ENCODE measurements at regions not wholly inside any gene's neighbourhood (a gene's known extent, or its start where the extent isn't known, plus 50 kb on each side); places are given as distances from the start of the nearest gene placed in this dataset.

DNA sequence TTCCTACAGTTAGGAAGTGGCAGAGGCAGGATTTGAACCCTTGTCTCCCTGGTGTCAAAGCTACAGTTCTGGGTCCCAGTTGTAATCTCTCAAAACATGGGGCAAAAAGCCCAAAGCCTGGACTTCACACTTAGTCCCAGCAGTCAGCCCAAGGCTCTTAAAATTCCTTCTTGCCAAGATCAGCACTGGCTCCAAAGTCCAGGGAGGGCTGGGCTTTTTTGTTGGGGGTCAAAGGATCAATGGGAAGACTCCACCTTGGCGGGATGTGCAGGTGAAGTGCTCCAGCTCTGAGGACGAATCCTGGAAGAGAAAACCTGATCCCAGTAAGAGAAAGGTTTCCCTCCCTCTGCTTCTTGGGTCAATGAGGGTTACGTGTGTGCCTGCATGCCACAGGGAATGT lies 195.5 kb downstream of the HAPSTR1 start:
- TF ChIP-seq, protein P1, sequence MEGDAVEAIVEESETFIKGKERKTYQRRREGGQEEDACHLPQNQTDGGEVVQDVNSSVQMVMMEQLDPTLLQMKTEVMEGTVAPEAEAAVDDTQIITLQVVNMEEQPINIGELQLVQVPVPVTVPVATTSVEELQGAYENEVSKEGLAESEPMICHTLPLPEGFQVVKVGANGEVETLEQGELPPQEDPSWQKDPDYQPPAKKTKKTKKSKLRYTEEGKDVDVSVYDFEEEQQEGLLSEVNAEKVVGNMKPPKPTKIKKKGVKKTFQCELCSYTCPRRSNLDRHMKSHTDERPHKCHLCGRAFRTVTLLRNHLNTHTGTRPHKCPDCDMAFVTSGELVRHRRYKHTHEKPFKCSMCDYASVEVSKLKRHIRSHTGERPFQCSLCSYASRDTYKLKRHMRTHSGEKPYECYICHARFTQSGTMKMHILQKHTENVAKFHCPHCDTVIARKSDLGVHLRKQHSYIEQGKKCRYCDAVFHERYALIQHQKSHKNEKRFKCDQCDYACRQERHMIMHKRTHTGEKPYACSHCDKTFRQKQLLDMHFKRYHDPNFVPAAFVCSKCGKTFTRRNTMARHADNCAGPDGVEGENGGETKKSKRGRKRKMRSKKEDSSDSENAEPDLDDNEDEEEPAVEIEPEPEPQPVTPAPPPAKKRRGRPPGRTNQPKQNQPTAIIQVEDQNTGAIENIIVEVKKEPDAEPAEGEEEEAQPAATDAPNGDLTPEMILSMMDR (IDR thresholded peaks at IDR 0.05), result no peak
- no peak for TF ChIP-seq POLR2A (IDR thresholded peaks at IDR 0.05)

Data from thyroid gland (tissue), 4 donors.